Tibial nerve (tissue), 3 donors: ENCODE measurements at regions not wholly inside any gene's neighbourhood (a gene's known extent, or its start where the extent isn't known, plus 50 kb on each side); places are given as distances from the start of the nearest gene placed in this dataset.

Experiments
- POLR2A ChIP-seq, 2 donors: fragments of 450-650 bp; IDR thresholded peaks; one replicate each; pipeline ENCODE4 v1.6.1; 2017; ENCODE audit warnings: antibody characterized with exemption in 2 of 2, mild to moderate bottlenecking in 2 of 2, moderate library complexity in 2 of 2
- TF ChIP-seq, protein P1 (sequence below), 5 experiments: fragments of 200-600 bp in 3 of 5; fragments of 450-650 bp in 2 of 5; sonication (generic) in 3 of 5; IDR thresholded peaks; one replicate each; pipeline ENCODE4 v1.5.1; 2016 to 2019; ENCODE audit warnings: antibody characterized with exemption in 5 of 5, mild to moderate bottlenecking in 3 of 5, moderate library complexity in 2 of 5

DNA sequence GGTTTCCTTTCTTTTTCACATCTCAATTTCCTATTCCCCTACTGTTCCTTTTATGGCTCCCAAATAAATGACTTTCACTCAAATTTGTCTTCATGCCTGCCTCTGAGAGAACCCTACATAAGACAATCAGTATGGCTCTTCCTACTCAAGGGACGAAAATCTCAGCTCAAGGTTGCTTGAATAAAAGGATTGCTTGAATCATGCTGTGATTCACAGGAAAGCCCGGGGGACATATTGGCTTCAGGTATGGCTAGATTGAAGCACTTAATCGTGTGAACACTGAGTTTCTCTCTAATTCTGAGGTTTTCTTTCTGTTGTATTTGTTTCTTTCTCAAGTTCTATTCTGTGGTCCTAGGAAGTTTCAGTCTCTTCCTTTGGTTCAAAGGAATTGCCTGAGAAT lies 140.3 kb upstream of the SULF2 start:
- TF ChIP-seq, protein P1, sequence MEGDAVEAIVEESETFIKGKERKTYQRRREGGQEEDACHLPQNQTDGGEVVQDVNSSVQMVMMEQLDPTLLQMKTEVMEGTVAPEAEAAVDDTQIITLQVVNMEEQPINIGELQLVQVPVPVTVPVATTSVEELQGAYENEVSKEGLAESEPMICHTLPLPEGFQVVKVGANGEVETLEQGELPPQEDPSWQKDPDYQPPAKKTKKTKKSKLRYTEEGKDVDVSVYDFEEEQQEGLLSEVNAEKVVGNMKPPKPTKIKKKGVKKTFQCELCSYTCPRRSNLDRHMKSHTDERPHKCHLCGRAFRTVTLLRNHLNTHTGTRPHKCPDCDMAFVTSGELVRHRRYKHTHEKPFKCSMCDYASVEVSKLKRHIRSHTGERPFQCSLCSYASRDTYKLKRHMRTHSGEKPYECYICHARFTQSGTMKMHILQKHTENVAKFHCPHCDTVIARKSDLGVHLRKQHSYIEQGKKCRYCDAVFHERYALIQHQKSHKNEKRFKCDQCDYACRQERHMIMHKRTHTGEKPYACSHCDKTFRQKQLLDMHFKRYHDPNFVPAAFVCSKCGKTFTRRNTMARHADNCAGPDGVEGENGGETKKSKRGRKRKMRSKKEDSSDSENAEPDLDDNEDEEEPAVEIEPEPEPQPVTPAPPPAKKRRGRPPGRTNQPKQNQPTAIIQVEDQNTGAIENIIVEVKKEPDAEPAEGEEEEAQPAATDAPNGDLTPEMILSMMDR (IDR thresholded peaks at IDR 0.05) = no peak
- no peak for TF ChIP-seq POLR2A (IDR thresholded peaks at IDR 0.05)
